Endothelial cell of umbilical vein (primary cell): ENCODE measurements at regions not wholly inside any gene's neighbourhood (a gene's known extent, or its start where the extent isn't known, plus 50 kb on each side); places are given as distances from the start of the nearest gene placed in this dataset.

ENCODE experiments used
- EZH2 ChIP-seq: IDR thresholded peaks from 2 replicates; pipeline ENCODE4 v1.6.1; 2012; ENCODE audit warnings: borderline replicate concordance, low read depth, mild to moderate bottlenecking, moderate library complexity, low read length, inconsistent platforms; ENCODE audit not compliant: severe bottlenecking
- MYC ChIP-seq: IDR thresholded peaks from one replicate; pipeline ENCODE4 v1.6.1; 2011; ENCODE audit warnings: mild to moderate bottlenecking, low read depth, low read length
- POLR2A ChIP-seq: IDR thresholded peaks from 2 replicates; pipeline ENCODE4 v1.6.1; 2012; ENCODE audit warnings: low read depth, mild to moderate bottlenecking, control low read depth, low read length
- POLR2AphosphoS5 ChIP-seq: IDR thresholded peaks from 2 replicates; pipeline ENCODE4 v1.6.1; 2012; ENCODE audit warnings: low read depth, mild to moderate bottlenecking, control low read depth, low read length, moderate library complexity; ENCODE audit not compliant: insufficient read depth
- TF ChIP-seq, protein P1 (sequence below): IDR thresholded peaks from 2 replicates; pipeline ENCODE4 v1.6.1; 2011; ENCODE audit not compliant: insufficient read depth, insufficient read length
- TF ChIP-seq, protein P2 (sequence below), 2 donors: IDR thresholded peaks; 1 replicate in 1 of 2; 2 replicates in 1 of 2; pipeline ENCODE4 v1.5.1; 2011; ENCODE audit warnings: low read length in 2 of 2, mild to moderate bottlenecking in 2 of 2, moderate library complexity in 2 of 2, control low read depth in 1 of 2, inconsistent platforms in 1 of 2, low read depth in 1 of 2; ENCODE audit not compliant: insufficient read depth in 1 of 2; ENCODE audit errors: extremely low read depth in 1 of 2

GRCh38 chrX:42151808-42152207, 228.5 kb upstream of the CASK start:
- TF ChIP-seq, protein P1, sequence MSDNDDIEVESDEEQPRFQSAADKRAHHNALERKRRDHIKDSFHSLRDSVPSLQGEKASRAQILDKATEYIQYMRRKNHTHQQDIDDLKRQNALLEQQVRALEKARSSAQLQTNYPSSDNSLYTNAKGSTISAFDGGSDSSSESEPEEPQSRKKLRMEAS = no peak
- TF ChIP-seq, protein P2, sequence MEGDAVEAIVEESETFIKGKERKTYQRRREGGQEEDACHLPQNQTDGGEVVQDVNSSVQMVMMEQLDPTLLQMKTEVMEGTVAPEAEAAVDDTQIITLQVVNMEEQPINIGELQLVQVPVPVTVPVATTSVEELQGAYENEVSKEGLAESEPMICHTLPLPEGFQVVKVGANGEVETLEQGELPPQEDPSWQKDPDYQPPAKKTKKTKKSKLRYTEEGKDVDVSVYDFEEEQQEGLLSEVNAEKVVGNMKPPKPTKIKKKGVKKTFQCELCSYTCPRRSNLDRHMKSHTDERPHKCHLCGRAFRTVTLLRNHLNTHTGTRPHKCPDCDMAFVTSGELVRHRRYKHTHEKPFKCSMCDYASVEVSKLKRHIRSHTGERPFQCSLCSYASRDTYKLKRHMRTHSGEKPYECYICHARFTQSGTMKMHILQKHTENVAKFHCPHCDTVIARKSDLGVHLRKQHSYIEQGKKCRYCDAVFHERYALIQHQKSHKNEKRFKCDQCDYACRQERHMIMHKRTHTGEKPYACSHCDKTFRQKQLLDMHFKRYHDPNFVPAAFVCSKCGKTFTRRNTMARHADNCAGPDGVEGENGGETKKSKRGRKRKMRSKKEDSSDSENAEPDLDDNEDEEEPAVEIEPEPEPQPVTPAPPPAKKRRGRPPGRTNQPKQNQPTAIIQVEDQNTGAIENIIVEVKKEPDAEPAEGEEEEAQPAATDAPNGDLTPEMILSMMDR (IDR thresholded peaks at IDR 0.05; ENCODE audit: extremely low read depth in 1 of 2, insufficient read depth in 1 of 2, low read depth in 1 of 2, low read length in 2 of 2) = no peak
- no peak for TF ChIP-seq EZH2
- TF ChIP-seq POLR2AphosphoS5 = no peak
- no peak for TF ChIP-seq MYC
- TF ChIP-seq POLR2A = no peak
